ENCODE measurements at regions not wholly inside any gene's neighbourhood (a gene's known extent, or its start where the extent isn't known, plus 50 kb on each side); places are given as distances from the start of the nearest gene placed in this dataset.
"Not testable (repeated sequence)": the region's sequence is repeated elsewhere in the genome, so short reads cannot be mapped to it uniquely, and the experiment has no call there.

DNA sequence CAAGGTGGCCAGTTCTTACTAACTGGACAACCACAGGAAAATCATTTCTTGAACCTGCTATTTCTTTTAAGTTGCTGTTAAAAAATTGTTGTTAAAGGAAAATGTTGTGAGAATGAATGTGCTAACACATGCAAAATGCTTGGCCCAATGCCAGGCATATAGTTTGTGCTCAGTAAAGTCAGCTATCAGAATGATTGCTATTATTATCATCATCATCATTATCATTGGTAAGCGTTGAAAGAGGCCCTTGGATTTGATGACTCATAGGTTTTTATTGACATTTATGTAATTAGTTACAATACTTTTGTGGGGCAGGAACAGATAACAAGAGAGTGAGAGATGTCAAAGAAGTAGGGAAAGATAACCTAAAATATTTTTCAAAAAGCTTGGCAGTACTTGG, 394.2 kb upstream of the ZEB2 start:
- no peaks in the 10 kb centered on the region for H3K4me1 ChIP-seq (ENCODE audit: control insufficient read depth, insufficient read depth, low read length)
- H3K4me3 ChIP-seq (ENCODE audit: low read depth, low read length) = no peak overlapping the region
- no peak overlapping the region for H3K27ac ChIP-seq (ENCODE audit: low read depth, low read length)
- H3K27me3 ChIP-seq (ENCODE audit: control insufficient read depth, insufficient read depth, low read length) = no peaks in the 10 kb centered on the region
- H3K9ac ChIP-seq (ENCODE audit: low read depth, low read length) = no peak overlapping the region
- H3K36me3 ChIP-seq (ENCODE audit: control insufficient read depth, insufficient read depth, low read length) = no peaks in the 10 kb centered on the region
- H3K9me3 ChIP-seq (ENCODE audit: control insufficient read depth, insufficient read depth, low read length) = no peaks in the 10 kb centered on the region

GRCh38 chr2:144912206-144912605, 392.3 kb upstream of the ZEB2 start:
- Histone ChIP-seq H3K4me1 (ENCODE audit: control insufficient read depth, insufficient read depth, low read length) (no peaks in the 10 kb centered on the region), H3K27me3 (ENCODE audit: control insufficient read depth, insufficient read depth, low read length) (no peaks in the 10 kb centered on the region), H3K4me3 (ENCODE audit: low read depth, low read length) (no peak overlapping the region), H3K9ac (ENCODE audit: low read depth, low read length) (no peak overlapping the region), H3K36me3 (ENCODE audit: control insufficient read depth, insufficient read depth, low read length) (no peaks in the 10 kb centered on the region), H3K27ac (ENCODE audit: low read depth, low read length) (no peak overlapping the region), H3K9me3 (ENCODE audit: control insufficient read depth, insufficient read depth, low read length) (no peaks in the 10 kb centered on the region)

DNA sequence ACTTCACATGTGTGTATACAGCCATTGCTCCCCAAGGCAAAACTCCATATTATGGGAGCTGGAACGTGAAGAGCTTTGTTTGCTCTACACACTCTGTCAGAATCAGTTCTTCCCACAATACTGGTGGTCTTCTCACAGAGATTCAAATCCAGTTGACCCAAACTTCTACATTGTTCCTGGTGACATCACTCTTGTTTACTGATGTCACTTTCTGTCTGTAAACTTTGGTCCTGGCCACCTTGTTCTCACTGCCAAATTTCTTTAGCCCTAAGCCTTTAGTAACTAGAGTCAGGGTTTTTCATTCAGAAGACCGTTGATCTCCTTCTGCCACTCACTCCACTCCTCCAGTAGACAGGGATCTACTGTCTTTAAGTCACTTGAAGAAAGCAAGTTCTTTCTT, 386.0 kb upstream of the ZEB2 start:
- Histone ChIP-seq H3K9ac (ENCODE audit: low read depth, low read length) (no peak overlapping the region), H3K27ac (ENCODE audit: low read depth, low read length) (no peak overlapping the region), H3K36me3 (ENCODE audit: control insufficient read depth, insufficient read depth, low read length) (no peaks in the 10 kb centered on the region), H3K27me3 (ENCODE audit: control insufficient read depth, insufficient read depth, low read length) (no peaks in the 10 kb centered on the region), H3K9me3 (ENCODE audit: control insufficient read depth, insufficient read depth, low read length) (no peaks in the 10 kb centered on the region), H3K4me1 (ENCODE audit: control insufficient read depth, insufficient read depth, low read length) (no peaks in the 10 kb centered on the region), H3K4me3 (ENCODE audit: low read depth, low read length) (no peak overlapping the region)

DNA sequence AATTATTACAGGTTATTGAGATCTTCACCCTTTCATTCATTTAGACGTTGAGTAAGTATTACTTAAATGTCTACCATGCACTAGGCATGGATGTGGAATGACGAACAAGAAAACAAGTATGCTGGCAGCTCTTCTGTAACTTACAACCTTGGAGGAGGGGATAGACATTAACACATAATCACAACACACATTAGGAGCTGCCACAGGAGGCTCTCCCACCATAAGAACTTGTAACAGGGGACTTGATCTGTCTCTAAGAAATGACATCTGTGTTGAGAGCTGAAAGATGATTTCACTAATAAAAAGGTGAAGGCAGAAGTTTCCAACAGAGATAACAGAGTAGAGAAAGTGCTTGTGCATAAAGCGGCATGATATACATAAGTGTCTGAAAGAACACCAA, 384.7 kb upstream of the ZEB2 start:
- no peaks in the 10 kb centered on the region for H3K4me1 ChIP-seq (ENCODE audit: control insufficient read depth, insufficient read depth, low read length)
- H3K27ac ChIP-seq (ENCODE audit: low read depth, low read length) = no peak overlapping the region

GRCh38 chr2:144903045-144903444, 383.1 kb upstream of the ZEB2 start:
- not testable (repeated sequence) for H3K27ac ChIP-seq (ENCODE audit: low read depth, low read length); H3K9me3 ChIP-seq (ENCODE audit: control insufficient read depth, insufficient read depth, low read length); H3K27me3 ChIP-seq (ENCODE audit: control insufficient read depth, insufficient read depth, low read length); H3K36me3 ChIP-seq (ENCODE audit: control insufficient read depth, insufficient read depth, low read length); H3K4me1 ChIP-seq (ENCODE audit: control insufficient read depth, insufficient read depth, low read length)
- Histone ChIP-seq H3K4me3 (ENCODE audit: low read depth, low read length) (peak overlapping the region; percentile 55), H3K9ac (ENCODE audit: low read depth, low read length) (peak overlapping the region; percentile 51; the same call in 1 of the 2 replicates)

More for the DNA sequence above, 384.7 kb upstream of the ZEB2 start:
- Histone ChIP-seq H3K4me3 (ENCODE audit: low read depth, low read length) (no peak overlapping the region), H3K36me3 (ENCODE audit: control insufficient read depth, insufficient read depth, low read length) (no peaks in the 10 kb centered on the region), H3K9me3 (ENCODE audit: control insufficient read depth, insufficient read depth, low read length) (no peaks in the 10 kb centered on the region), H3K9ac (ENCODE audit: low read depth, low read length) (no peak overlapping the region), H3K27me3 (ENCODE audit: control insufficient read depth, insufficient read depth, low read length) (no peaks in the 10 kb centered on the region)

GRCh38 chr2:144901386-144901785, 381.5 kb upstream of the ZEB2 start:
- H3K4me3 ChIP-seq (ENCODE audit: low read depth, low read length); H3K27me3 ChIP-seq (ENCODE audit: control insufficient read depth, insufficient read depth, low read length); H3K36me3 ChIP-seq (ENCODE audit: control insufficient read depth, insufficient read depth, low read length); H3K27ac ChIP-seq (ENCODE audit: low read depth, low read length); H3K9me3 ChIP-seq (ENCODE audit: control insufficient read depth, insufficient read depth, low read length); H3K9ac ChIP-seq (ENCODE audit: low read depth, low read length); H3K4me1 ChIP-seq (ENCODE audit: control insufficient read depth, insufficient read depth, low read length): not testable (repeated sequence)

GRCh38 chr2:144896341-144896740, 376.4 kb upstream of the ZEB2 start:
- Histone ChIP-seq H3K9ac (ENCODE audit: low read depth, low read length) (no peak overlapping the region), H3K4me3 (ENCODE audit: low read depth, low read length) (no peak overlapping the region), H3K27me3 (ENCODE audit: control insufficient read depth, insufficient read depth, low read length) (no peaks in the 10 kb centered on the region), H3K4me1 (ENCODE audit: control insufficient read depth, insufficient read depth, low read length) (peaks cover 18% of the 10 kb centered on the region), H3K27ac (ENCODE audit: low read depth, low read length) (no peak overlapping the region), H3K36me3 (ENCODE audit: control insufficient read depth, insufficient read depth, low read length) (no peaks in the 10 kb centered on the region), H3K9me3 (ENCODE audit: control insufficient read depth, insufficient read depth, low read length) (no peaks in the 10 kb centered on the region)

GRCh38 chr2:144894612-144895599, 375.0 kb upstream of the ZEB2 start:
- Histone ChIP-seq H3K4me3 (ENCODE audit: low read depth, low read length) (peak overlapping the region; percentile 38), H3K9me3 (ENCODE audit: control insufficient read depth, insufficient read depth, low read length) (no peaks in the 10 kb centered on the region), H3K27me3 (ENCODE audit: control insufficient read depth, insufficient read depth, low read length) (no peaks in the 10 kb centered on the region), H3K4me1 (ENCODE audit: control insufficient read depth, insufficient read depth, low read length) (peaks cover 18% of the 10 kb centered on the region), H3K27ac (ENCODE audit: low read depth, low read length) (peak overlapping the region; percentile 83), H3K36me3 (ENCODE audit: control insufficient read depth, insufficient read depth, low read length) (no peaks in the 10 kb centered on the region), H3K9ac (ENCODE audit: low read depth, low read length) (no peak overlapping the region)

DNA sequence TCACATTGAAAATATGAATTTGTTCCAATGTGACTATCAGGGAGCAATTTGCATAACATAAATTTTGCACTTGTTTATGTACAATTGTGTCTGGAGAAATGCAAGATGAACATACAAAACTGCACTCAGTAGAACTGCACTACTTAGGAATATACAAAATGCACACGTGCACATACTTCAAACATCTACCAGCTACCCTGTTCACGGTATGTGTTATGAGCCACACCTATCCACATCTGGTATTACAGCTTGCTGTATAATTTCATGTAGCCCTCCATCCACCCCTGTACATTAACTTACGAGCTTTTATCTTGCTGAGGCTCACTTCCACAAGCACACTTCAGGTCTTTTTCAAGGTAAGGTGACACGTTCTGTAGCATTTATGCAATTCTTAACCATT, 373.5 kb upstream of the ZEB2 start:
- H3K9ac ChIP-seq (ENCODE audit: low read depth, low read length) = no peak overlapping the region
- no peaks in the 10 kb centered on the region for H3K27me3 ChIP-seq (ENCODE audit: control insufficient read depth, insufficient read depth, low read length)
- H3K9me3 ChIP-seq (ENCODE audit: control insufficient read depth, insufficient read depth, low read length) = no peaks in the 10 kb centered on the region
- H3K27ac ChIP-seq (ENCODE audit: low read depth, low read length) = no peak overlapping the region
- peaks cover 18% of the 10 kb centered on the region for H3K4me1 ChIP-seq (ENCODE audit: control insufficient read depth, insufficient read depth, low read length)
- H3K4me3 ChIP-seq (ENCODE audit: low read depth, low read length) = no peak overlapping the region
- no peaks in the 10 kb centered on the region for H3K36me3 ChIP-seq (ENCODE audit: control insufficient read depth, insufficient read depth, low read length)

GRCh38 chr2:144890828-144891227, 370.9 kb upstream of the ZEB2 start:
- H3K4me1 ChIP-seq (ENCODE audit: control insufficient read depth, insufficient read depth, low read length) = peaks cover 16% of the 10 kb centered on the region
- H3K27ac ChIP-seq (ENCODE audit: low read depth, low read length) = no peak overlapping the region
- H3K9me3 ChIP-seq (ENCODE audit: control insufficient read depth, insufficient read depth, low read length) = no peaks in the 10 kb centered on the region
- no peak overlapping the region for H3K4me3 ChIP-seq (ENCODE audit: low read depth, low read length)
- H3K36me3 ChIP-seq (ENCODE audit: control insufficient read depth, insufficient read depth, low read length) = no peaks in the 10 kb centered on the region
- H3K27me3 ChIP-seq (ENCODE audit: control insufficient read depth, insufficient read depth, low read length) = no peaks in the 10 kb centered on the region
- H3K9ac ChIP-seq (ENCODE audit: low read depth, low read length) = no peak overlapping the region

GRCh38 chr2:144889348-144889747, 369.4 kb upstream of the ZEB2 start:
- Histone ChIP-seq H3K27ac (ENCODE audit: low read depth, low read length) (no peak overlapping the region), H3K4me3 (ENCODE audit: low read depth, low read length) (no peak overlapping the region), H3K4me1 (ENCODE audit: control insufficient read depth, insufficient read depth, low read length) (peaks cover 3% of the 10 kb centered on the region; the same call in 1 of the 2 replicates), H3K27me3 (ENCODE audit: control insufficient read depth, insufficient read depth, low read length) (no peaks in the 10 kb centered on the region), H3K9ac (ENCODE audit: low read depth, low read length) (no peak overlapping the region), H3K36me3 (ENCODE audit: control insufficient read depth, insufficient read depth, low read length) (no peaks in the 10 kb centered on the region), H3K9me3 (ENCODE audit: control insufficient read depth, insufficient read depth, low read length) (no peaks in the 10 kb centered on the region)

All from HUES48 (cell line).